ENCODE measurements at regions not wholly inside any gene's neighbourhood (a gene's known extent, or its start where the extent isn't known, plus 50 kb on each side); places are given as distances from the start of the nearest gene placed in this dataset.

DNA sequence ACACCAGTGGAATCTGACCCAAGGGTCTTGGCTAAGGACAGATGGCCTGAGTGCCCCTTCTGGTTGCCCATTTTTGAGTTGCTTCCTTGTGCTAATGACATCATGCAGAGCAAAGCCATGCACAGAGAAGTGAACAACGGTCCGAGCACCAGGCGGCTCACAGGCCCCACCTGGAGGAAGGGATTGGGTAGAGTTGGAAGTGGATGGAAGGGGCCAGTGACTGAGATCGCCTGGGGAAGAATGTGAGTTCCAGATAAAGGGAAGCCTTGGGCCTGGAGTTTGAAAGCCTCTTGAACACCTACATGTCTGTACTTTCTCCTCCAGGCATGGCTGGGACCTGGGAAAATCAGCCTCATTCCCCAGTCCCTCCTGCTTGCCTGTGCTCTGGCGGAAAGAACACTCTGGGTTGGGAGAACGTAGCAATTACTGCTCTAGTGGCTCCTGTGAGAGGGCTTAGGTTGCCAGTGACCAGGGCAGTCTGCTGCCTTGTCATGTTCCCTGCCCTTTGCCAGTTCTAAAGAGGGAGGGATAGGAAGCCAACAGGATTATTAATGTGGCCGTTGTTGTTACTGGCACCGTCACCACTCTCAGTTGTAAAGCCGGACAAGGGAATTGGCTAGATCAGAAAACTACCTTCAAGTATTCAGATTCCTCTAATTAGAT, 62.5 kb upstream of the PTPN3 start:
- TF ChIP-seq, protein P1, sequence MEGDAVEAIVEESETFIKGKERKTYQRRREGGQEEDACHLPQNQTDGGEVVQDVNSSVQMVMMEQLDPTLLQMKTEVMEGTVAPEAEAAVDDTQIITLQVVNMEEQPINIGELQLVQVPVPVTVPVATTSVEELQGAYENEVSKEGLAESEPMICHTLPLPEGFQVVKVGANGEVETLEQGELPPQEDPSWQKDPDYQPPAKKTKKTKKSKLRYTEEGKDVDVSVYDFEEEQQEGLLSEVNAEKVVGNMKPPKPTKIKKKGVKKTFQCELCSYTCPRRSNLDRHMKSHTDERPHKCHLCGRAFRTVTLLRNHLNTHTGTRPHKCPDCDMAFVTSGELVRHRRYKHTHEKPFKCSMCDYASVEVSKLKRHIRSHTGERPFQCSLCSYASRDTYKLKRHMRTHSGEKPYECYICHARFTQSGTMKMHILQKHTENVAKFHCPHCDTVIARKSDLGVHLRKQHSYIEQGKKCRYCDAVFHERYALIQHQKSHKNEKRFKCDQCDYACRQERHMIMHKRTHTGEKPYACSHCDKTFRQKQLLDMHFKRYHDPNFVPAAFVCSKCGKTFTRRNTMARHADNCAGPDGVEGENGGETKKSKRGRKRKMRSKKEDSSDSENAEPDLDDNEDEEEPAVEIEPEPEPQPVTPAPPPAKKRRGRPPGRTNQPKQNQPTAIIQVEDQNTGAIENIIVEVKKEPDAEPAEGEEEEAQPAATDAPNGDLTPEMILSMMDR (conservative IDR thresholded peaks at IDR 0.05; ENCODE audit: low read depth, low read length), result no peak
- TF ChIP-seq EZH2 (IDR thresholded peaks at IDR 0.05; ENCODE audit: borderline replicate concordance, low read depth, low read length, poor library complexity, severe bottlenecking), result no peak
